HepG2 (cell line): ENCODE measurements at regions not wholly inside any gene's neighbourhood (a gene's known extent, or its start where the extent isn't known, plus 50 kb on each side); places are given as distances from the start of the nearest gene placed in this dataset.

Experiments
- ATAC-seq: fragments of 200-7000 bp; cut with Tn5 transposase; 3 replicates; pipeline ENCODE4 v1.9.1; 2020; ENCODE audit warnings: mild to moderate bottlenecking, moderate library complexity
- BruUV-seq: library from RNA; stranded (reverse); fragments of 400-500 nt; replicated peaks from 2 replicates; lab custom pipeline; 2021; lab: Mats Ljungman, UMichigan
- CTCF ChIA-PET: fragments of 300-600 bp; formaldehyde crosslinking; extraction: SDS; loops from one replicate; lab custom pipeline; 2021; ENCODE audit warnings: low total read pairs, inconsistent platforms, low intra/inter-chr PET ratio; lab: Yijun Ruan, JAX
- POLR2A ChIA-PET: fragments of 350-600 bp; sonication (Branson Sonifier 250); formaldehyde crosslinking; loops from one replicate; lab custom pipeline; 2020; ENCODE audit warnings: antibody characterized with exemption, inconsistent platforms; lab: Yijun Ruan, JAX
- DNase-seq: peaks from one replicate; pipeline ENCODE4 v3.0.0-alpha.2; 2015; ENCODE audit warnings: low spot score
- FAIRE-seq: peaks from 3 replicates; lab custom pipeline; 2011; peaks lifted over from hg19 to GRCh38; lab: Jason Lieb, UNC
- H2AFZ ChIP-seq: one replicate; pipeline ENCODE4 v1.6.1; 2011; ENCODE audit warnings: low read length, inconsistent platforms
- H3K27ac ChIP-seq: fragments of 300-600 bp; 3 replicates; pipeline ENCODE4 v1.8.0; 2011; ENCODE audit warnings: mixed run types, mild to moderate bottlenecking, mixed read lengths, low read length, inconsistent platforms; ENCODE audit not compliant: insufficient read depth; ENCODE audit errors: extremely low read length
- H3K27me3 ChIP-seq, 2 experiments: fragments of 200-600 bp in 1 of 2; 2 replicates in 1 of 2; 3 replicates in 1 of 2; pipeline versions ENCODE4 v1.6.0 to v1.8.0; 2011; ENCODE audit warnings: low read length in 2 of 2, mild to moderate bottlenecking in 2 of 2, moderate library complexity in 2 of 2, inconsistent platforms in 1 of 2; ENCODE audit not compliant: insufficient read depth in 2 of 2, control insufficient read depth in 1 of 2
- H3K36me3 ChIP-seq, 2 experiments: fragments of 200-600 bp in 1 of 2; replicated peaks in 1 of 2; 2 replicates in 1 of 2; 3 replicates in 1 of 2; pipeline versions ENCODE4 v1.5.1 to v1.8.0; 2011; ENCODE audit warnings: low read length in 2 of 2, inconsistent platforms in 1 of 2; ENCODE audit not compliant: insufficient read depth in 2 of 2, control insufficient read depth in 1 of 2
- H3K4me1 ChIP-seq: 2 replicates; pipeline ENCODE4 v1.5.1; 2012; ENCODE audit warnings: low read length, inconsistent platforms; ENCODE audit not compliant: insufficient read depth
- H3K4me2 ChIP-seq: 2 replicates; pipeline ENCODE4 v1.6.0; 2011; ENCODE audit warnings: low read depth, low read length, inconsistent platforms
- H3K4me3 ChIP-seq, 3 experiments: fragments of 200-600 bp in 1 of 3; sonication (generic), shearing (Covaris generic) in 1 of 3; replicated peaks in 1 of 3; 2 replicates each; pipeline ENCODE4 v1.5.1; 2011 to 2016; ENCODE audit warnings: low read length in 3 of 3, inconsistent platforms in 2 of 3, low read depth in 2 of 3, mild to moderate bottlenecking in 2 of 3, control low read depth in 1 of 3, mixed read lengths in 1 of 3; ENCODE audit not compliant: insufficient read depth in 1 of 3
- H3K79me2 ChIP-seq: one replicate; pipeline ENCODE4 v1.6.1; 2011; ENCODE audit warnings: low read length, inconsistent platforms; ENCODE audit not compliant: insufficient read depth
- H3K9ac ChIP-seq: 2 replicates; pipeline ENCODE4 v1.6.0; 2011; ENCODE audit warnings: mild to moderate bottlenecking, low read depth, low read length, inconsistent platforms; ENCODE audit not compliant: insufficient read depth
- H3K9me3 ChIP-seq: 2 replicates; pipeline ENCODE4 v1.5.1; 2012; ENCODE audit warnings: mild to moderate bottlenecking, low read length
- H4K20me1 ChIP-seq: 2 replicates; pipeline ENCODE4 v1.6.0; 2011; ENCODE audit warnings: inconsistent platforms, mild to moderate bottlenecking, low read length, moderate library complexity; ENCODE audit not compliant: insufficient read depth
- BCL6 ChIP-seq: IDR thresholded peaks from 2 replicates; pipeline ENCODE4 v1.6.1; 2016; ENCODE audit warnings: missing genetic modification reagents, missing compliant biosample characterization
- MAFK ChIP-seq, 2 experiments: IDR thresholded peaks in 1 of 2; conservative IDR thresholded peaks in 1 of 2; 2 replicates each; pipeline ENCODE4 v1.6.1; 2011; ENCODE audit warnings: improper control_type of control experiment in 2 of 2, low read length in 2 of 2
- NR2F2 ChIP-seq: IDR thresholded peaks from 2 replicates; pipeline ENCODE4 v1.6.1; 2012; ENCODE audit warnings: low read depth, inconsistent platforms, borderline replicate concordance
- WGBS: methylation state at CpG from one replicate; pipeline ENCODE4 v1.1.6; 2017; ENCODE audit warnings: low lambda C conversion rate; 5-methylcytosine and 5-hydroxymethylcytosine counted together
- in situ Hi-C: cut with HindIII; loops from 2 replicates; pipeline ENCODE4 v1.10.0; 2017; ENCODE audit warnings: low pct_unique_long_range_greater_than_20kb; ENCODE audit not compliant: extremely low pct_ligation_motif_present
- intact Hi-C: fragments of 100-400 bp; cut with micrococcal nuclease; formaldehyde crosslinking; loops from one replicate; pipeline ENCODE4 v1.10.0; 2022; ENCODE audit not compliant: unreplicated experiment

- no peak for FAIRE-seq
- no peaks in the 10 kb centered on the region for H3K36me3 ChIP-seq
- no peaks in the 10 kb centered on the region for H3K4me1 ChIP-seq
- in situ Hi-C loops (no loop called here), intact Hi-C loops (no loop called here)
- H3K27me3 ChIP-seq = no peaks in the 10 kb centered on the region
- no peak overlapping the region for H3K4me3 ChIP-seq
- TF ChIP-seq BCL6 (CRISPR knock-in tag) = no peak
- no peaks in the 10 kb centered on the region for H3K9me3 ChIP-seq
- ChIA-PET POLR2A (no interaction called here), CTCF (no interaction called here)
- H3K27ac ChIP-seq = no peak overlapping the region
- no peaks in the 10 kb centered on the region for H4K20me1 ChIP-seq
- ATAC-seq = no peak
- BruUV-seq = no TSS peak
- H2AFZ ChIP-seq = no peak overlapping the region
- WGBS = 0% methylated on average over 1 of the region's 1 CpG
- no peak overlapping the region for H3K4me2 ChIP-seq
- H3K79me2 ChIP-seq = no peaks in the 10 kb centered on the region
- no peak for DNase-seq
- H3K9ac ChIP-seq = no peak overlapping the region
Measured at GRCh38 chr13:90792335-90792734, 555.2 kb upstream of the MIR17HG start.

- Histone ChIP-seq H3K4me2 (no peak overlapping the region), H3K4me1 (no peaks in the 10 kb centered on the region), H3K79me2 (no peaks in the 10 kb centered on the region), H3K27me3 (no peaks in the 10 kb centered on the region), H3K4me3 (no peak overlapping the region), H3K36me3 (no peaks in the 10 kb centered on the region), H3K9me3 (no peaks in the 10 kb centered on the region), H2AFZ (no peak overlapping the region), H3K27ac (no peak overlapping the region), H4K20me1 (no peaks in the 10 kb centered on the region), H3K9ac (no peak overlapping the region)
- ChIA-PET CTCF (no interaction called here), POLR2A (no interaction called here)
- in situ Hi-C loops (no loop called here), intact Hi-C loops (no loop called here)
- TF ChIP-seq NR2F2 = no peak
- TF ChIP-seq MAFK (conservative IDR thresholded peaks at IDR 0.05 in 1 of 2, IDR thresholded peaks at IDR 0.05 in 1 of 2; ENCODE audit: low read length in 2 of 2) = 0 out of 4 replicates have a peak, but pooled peaks of 1 of the 2 experiments have one; percentile 15
- no peak for ATAC-seq
- WGBS = 1% methylated on average over 3 of the region's 3 CpGs
- FAIRE-seq = no peak
- no TSS peak for BruUV-seq
- DNase-seq = no peak
Measured at GRCh38 chr13:90793261-90793820, 554.1 kb upstream of the MIR17HG start.
